ENCODE measurements at regions not wholly inside any gene's neighbourhood (a gene's known extent, or its start where the extent isn't known, plus 50 kb on each side); places are given as distances from the start of the nearest gene placed in this dataset.

DNA sequence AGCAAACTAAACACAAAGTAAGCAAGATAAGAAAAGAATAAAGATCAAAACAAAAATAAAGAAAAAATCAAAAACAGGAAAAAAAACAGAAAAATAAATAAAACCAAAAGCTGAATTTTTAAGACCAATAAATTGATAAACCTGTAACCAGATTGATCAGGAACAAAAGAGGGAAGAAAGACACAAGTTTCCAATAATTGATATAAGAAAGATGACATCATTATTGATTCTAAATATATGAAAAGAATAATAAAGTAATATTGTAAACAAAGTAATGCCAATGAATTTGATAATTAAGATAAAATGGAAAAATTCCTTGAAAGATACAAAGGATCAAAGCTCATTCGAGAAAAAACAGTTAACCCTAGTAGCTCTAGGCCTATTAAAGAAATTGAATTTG lies 394.6 kb upstream of the LRATD1 start:
- TF ChIP-seq, protein P1, sequence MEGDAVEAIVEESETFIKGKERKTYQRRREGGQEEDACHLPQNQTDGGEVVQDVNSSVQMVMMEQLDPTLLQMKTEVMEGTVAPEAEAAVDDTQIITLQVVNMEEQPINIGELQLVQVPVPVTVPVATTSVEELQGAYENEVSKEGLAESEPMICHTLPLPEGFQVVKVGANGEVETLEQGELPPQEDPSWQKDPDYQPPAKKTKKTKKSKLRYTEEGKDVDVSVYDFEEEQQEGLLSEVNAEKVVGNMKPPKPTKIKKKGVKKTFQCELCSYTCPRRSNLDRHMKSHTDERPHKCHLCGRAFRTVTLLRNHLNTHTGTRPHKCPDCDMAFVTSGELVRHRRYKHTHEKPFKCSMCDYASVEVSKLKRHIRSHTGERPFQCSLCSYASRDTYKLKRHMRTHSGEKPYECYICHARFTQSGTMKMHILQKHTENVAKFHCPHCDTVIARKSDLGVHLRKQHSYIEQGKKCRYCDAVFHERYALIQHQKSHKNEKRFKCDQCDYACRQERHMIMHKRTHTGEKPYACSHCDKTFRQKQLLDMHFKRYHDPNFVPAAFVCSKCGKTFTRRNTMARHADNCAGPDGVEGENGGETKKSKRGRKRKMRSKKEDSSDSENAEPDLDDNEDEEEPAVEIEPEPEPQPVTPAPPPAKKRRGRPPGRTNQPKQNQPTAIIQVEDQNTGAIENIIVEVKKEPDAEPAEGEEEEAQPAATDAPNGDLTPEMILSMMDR (IDR thresholded peaks at IDR 0.05), result no peak
- TF ChIP-seq POLR2AphosphoS5 (IDR thresholded peaks at IDR 0.05; ENCODE audit: low read depth, low read length), result no peak

Data from Panc1 (cell line).